ENCODE measurements at regions not wholly inside any gene's neighbourhood (a gene's known extent, or its start where the extent isn't known, plus 50 kb on each side); places are given as distances from the start of the nearest gene placed in this dataset.

GRCh38 chr14:71521238-71522135, 410.7 kb upstream of the RGS6 start:
- no peak for DNase-seq

DNA sequence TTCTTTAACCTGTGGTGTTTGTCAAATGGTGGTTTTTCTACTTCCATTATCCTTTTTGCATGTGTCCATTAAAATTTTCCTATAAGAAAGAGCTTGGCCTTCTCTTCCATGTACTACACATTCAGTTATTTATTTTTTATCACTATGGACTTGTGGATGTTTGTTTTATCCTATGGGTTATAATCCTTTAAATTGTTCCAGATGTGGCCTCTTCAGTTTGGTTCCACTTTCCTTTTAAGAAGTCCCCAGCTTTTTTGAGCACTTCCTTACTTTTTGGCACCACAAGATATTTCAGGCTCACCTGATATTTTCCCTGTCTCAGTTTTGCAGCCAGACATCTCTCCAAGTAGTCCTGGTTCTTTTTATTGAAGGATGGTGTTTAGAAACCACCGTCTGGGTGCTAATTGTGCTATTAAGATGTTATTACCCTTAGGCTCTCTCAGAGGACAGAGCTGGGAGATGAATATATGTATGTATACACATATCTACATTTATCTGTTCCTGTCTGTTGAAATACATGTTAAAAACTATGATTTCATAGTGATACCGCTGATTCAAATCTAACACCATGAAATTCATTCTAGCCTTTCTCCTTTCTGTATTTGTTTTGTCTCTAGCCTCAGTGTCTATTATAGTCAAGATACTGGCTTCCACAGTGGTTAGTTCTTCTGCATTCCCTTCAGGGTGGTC, 408.5 kb upstream of the RGS6 start:
- no peak for DNase-seq

DNA sequence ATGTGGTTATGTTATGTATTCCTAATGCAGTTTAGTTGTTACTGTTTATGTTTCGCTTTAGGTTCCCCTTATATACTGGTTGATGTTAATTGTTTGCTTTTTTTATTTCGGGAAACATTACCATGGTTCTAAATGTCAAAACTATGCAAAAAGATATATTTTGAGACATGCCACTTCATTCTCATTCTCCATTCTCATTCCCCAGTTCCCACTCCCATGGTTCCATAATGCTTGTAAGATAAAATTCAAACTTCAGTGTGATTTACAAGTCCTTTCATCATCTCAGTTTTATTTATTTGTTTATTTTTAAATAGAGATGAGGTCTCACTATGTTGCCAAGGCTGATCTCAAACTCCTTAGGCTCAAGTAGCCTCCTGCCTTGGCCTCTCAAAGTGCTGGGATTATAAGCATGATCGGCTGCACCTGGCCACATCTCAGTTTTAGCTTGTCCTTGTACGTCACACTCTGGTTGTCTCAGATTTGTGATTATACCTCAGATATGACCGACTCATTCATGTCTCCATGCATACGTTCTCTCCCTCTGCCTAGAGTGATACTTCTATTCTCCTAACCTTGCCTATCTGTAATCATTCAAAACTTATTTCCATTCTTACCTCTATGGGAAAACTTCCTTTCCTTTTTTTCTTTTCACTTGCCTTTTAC, 407.8 kb upstream of the RGS6 start:
- no peak for DNase-seq

DNA sequence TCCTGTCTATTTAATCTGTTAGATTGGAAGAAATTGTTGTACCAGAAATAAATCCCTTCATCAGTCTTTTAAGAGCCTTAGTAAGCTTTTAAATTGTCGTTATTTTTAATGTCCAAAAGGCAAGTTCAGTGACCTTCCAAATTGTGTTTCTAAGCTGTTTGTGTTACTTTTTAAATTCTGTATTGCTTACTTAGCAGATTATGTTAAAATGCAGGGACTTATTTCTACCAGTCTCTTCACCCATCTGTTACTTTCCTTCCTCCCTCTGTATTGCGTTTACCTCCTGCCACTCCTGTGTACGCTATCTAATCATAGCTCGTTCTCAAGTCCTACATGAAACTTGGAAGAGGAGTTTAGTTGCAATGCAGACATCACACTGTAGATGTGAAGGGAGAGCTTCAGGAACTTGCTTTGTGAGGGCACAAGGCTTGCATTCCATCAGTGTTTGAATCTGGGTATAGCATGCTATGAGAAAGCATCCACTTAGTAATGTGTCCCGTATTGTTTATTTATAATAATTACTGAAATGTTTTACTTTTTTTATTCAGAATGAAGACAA, 406.5 kb upstream of the RGS6 start:
- no peak for DNase-seq

GRCh38 chr14:71526388-71526787, 405.8 kb upstream of the RGS6 start:
- no peak for DNase-seq

DNA sequence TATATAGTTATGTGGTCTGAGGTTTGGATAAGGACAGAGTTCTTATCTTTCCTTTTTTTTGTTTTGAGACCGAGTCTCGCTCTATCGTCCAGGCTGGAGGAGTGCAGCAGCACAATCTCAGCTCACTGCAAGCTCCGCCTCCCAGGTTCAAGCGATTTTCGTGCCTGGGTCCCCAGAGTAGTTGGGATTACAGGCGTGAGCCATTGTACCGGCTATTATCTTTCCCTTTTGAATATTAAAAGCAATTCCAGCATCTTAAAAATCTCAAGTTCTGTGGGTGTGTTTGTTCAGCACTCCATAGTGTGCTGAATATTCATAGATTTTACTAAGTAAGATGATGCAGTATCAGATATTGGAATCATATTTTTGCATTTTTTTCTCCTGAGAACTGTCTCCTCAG, 404.4 kb upstream of the RGS6 start:
- no peak for DNase-seq

- DNase-seq = no peak
Measured at GRCh38 chr14:71529848-71530247, 402.4 kb upstream of the RGS6 start.

- no peak for DNase-seq
Measured at GRCh38 chr14:71532344-71532743, 399.9 kb upstream of the RGS6 start.

DNA sequence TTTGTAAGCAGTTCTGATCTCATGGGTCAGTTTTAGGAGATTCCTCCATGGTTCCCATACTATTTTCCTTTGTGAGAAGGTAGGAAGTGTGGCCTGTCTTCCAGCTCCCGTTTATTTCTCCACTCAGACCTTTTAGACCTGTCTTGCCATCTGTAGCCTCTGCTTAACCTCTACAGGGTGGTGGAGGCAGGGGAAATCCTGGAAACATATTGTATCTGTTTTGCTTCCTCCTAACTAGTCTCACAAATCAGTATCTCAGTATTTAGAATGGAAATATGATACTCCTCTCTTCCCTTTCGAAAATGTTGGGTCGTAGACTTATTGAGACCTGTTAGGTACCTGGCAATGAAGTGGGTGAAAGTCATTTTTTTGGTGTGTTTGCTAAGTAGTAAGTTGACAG, 399.4 kb upstream of the RGS6 start:
- DNase-seq = no peak

GRCh38 chr14:71533390-71533789, 398.8 kb upstream of the RGS6 start:
- no peak for DNase-seq

DNA sequence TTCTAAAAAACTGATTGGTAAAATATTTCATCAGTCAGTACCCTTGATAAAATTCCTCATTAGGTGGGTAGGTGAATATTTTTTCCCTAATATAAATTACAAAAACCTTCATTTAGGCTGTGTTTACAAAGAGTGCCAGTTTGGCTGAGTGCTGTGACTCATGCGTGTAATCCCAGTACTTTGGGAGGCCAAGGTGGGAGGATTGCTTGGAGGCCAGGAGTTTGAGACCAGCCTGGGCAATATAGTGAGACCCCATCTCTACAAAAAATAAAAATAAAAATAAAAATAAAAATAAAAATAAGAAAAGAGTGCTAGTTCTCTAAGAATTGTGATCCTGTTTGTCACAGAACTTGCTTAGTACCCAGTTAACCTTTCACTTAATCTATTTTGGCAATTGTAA, 398.4 kb upstream of the RGS6 start:
- DNase-seq = no peak

GRCh38 chr14:71534506-71534905, 397.7 kb upstream of the RGS6 start:
- no peak for DNase-seq

DNA sequence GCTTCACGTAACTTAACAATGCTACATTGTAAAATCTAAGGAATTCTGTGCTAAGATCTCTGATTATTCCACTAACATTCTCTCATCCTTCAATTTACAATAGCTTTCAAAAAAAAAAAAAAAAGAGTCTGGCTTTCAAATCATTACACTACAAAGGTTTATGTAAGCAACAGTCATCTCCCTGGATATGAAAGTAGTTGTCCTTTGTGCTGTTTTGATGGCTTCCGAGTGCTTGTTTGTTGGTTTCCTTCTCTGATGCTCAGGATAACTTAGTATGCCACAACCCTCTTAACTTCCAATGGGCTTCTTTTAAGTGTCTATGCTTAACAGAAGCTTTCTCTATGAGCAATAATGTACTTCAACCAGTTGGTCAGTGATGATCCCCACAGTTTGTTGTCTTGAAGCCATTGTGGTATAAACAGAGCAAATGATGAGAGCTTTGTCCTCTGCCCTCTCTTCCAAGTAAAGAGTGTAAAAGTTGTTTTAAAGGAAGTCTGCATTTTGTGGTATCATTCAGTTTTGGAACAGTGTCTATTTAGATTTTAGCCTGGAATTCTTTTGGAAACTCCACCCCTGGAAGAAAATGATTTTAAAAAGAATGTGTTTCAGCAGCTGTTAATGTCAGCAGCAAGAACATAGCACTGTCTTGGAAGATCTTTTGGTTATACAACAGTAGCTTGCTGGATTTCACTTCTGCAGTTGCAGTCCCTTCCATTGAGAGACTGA, 396.1 kb upstream of the RGS6 start:
- no peak for DNase-seq

- DNase-seq = no peak
Measured at GRCh38 chr14:71536927-71537772, 395.1 kb upstream of the RGS6 start.

DNA sequence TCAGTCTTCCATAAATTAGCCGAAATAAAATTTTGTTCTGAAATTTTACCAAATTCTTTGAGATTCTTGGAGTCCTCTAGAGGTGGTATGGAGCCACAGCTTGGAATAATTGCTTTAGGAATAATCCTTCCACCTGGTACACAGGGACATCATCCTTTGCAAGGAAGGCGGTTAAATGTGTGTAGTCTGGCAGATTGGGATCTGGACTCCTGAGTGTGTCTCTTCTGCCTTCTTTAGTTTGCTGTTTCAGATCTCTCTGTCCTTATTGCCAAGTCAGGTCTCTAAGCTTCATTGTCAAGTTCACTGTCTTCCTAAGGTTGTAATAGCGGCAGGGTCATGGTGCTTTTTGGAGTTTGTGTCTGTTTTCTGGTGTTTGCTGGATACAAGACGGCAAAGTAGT, 393.9 kb upstream of the RGS6 start:
- no peak for DNase-seq

DNA sequence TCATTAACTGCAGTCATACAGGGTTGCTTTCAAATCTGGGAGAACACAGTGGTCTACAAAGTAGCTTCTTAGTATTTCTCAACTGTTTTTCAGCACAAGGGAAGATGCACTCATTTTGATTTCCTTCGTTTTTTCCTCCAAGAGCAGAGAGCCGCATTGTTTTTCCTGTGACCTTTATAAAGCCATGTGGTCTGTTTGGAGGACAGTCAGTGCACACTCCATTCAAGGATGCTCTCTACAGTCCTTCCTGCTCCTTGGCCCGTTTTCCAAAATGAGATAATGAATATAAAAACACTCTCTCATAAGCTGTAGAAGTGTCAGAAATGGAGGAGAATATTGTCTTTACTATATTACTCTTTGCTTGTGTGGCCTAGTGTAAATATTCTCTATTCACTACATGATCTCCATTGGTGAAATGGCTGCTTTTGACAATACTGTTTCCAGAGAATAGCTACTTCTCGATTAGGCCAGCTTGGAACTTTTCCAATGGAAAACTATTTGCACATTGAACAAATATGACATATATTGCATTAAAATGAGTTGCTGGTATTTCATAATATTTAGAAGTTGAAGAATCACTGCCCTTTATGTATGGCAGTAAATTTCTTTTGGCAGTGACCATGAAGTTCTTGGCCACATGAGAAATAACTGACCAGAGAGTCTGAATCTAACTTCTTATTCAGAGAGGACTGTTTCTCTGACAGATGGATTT, 393.1 kb upstream of the RGS6 start:
- DNase-seq = no peak

DNA sequence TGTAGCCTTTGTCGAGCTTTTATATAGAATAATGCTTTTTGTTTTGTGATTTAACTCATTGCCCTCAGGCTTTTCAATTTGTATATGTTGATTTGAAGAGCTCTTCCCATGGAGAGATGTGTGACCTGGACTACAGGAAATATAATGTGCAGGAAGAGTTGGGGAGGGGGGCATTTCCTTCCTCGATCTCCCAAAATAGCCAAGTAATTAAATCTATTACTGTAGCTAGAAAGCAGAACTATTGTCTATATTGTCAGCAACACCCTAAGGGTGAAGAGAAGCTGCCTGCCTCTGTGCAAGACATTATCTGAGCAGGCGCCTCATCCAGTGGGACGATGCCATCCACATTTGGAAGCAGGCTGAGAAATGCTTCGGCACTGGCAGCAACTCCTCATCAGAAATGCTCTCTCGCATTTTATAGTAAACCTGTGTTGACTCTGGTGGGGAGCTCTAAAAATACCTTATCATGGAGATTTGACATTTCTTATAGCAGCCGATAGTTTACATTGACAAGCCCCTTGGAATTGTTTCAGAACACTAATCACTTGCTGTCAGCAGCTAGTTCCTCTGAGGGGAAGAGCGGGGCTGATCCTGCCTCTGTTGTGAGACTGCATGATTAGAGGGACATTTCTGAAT, 392.5 kb upstream of the RGS6 start:
- no peak for DNase-seq

DNA sequence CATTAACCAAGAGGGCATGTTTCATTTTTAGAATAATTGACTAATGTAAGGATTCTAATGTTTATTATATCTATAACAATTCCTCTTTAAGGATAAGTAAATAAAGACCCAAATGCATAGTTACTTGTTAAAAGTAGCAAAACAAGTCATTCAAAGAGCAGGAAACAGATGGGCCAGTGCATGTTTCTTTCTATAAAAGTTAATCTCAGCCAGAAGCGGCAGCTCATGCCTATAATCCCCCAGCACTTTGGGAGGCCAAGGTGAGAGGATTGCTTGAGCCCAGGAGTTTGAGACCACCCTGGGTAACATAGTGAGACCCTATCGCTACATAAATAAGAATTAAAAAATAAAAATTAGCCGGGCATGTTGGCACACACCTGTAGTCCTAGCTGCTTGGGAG, 391.0 kb upstream of the RGS6 start:
- DNase-seq = no peak

GRCh38 chr14:71541973-71542690, 390.1 kb upstream of the RGS6 start:
- no peak for DNase-seq

All from hematopoietic multipotent progenitor cell treated with erythropoietin and hydrocortisone succinate and interleukin-3 and kit ligand, for 8 days (in vitro differentiated cells).